Midbrain (tissue), 1 donor: ENCODE measurements at regions not wholly inside any gene's neighbourhood (a gene's known extent, or its start where the extent isn't known, plus 50 kb on each side); places are given as distances from the start of the nearest gene placed in this dataset.
"Not testable (repeated sequence)": the region's sequence is repeated elsewhere in the genome, so short reads cannot be mapped to it uniquely, and the experiment has no call there.

Source experiments
- DNase-seq: peaks from one replicate; lab custom pipeline; 2025; lab: John Stamatoyannopoulos, UW

DNA sequence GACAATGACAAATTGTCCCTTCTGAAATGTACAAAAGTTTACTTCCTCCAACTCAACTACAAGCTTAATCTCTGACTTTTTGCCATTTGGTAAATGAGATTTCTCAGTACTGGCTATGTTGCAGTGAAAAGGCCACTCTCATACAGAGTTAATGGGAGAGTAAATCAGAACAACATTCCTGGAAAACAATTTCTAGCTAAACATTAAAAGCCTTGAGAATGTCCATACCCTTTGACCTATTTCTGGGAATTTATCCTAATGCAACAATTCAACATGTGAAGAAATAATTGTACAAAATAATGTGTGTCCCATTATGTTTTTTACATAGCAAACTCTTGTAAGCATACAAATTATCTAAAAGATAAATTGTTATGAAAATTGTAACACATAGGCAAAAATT lies 56.3 kb upstream of the SPEF2 start:
- no peak for DNase-seq

DNA sequence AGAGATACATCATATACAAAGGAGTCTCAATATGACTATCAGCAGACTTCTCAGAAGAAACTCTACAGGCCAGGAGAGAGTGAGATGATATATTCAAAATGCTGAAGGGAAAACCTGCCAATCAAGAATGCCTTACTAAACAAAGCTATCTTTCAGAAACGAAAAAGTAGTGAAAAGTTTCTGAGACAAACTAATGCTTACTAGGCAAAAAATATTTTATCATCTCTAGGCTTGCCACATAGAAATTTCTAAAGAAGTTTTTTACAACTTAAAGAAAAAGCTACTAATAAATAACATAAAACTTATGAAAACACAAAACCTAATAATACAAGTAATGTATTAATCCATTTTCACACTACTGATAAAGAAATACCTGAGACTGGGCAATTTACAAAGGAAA lies 59.9 kb upstream of the SPEF2 start:
- no peak for DNase-seq

DNA sequence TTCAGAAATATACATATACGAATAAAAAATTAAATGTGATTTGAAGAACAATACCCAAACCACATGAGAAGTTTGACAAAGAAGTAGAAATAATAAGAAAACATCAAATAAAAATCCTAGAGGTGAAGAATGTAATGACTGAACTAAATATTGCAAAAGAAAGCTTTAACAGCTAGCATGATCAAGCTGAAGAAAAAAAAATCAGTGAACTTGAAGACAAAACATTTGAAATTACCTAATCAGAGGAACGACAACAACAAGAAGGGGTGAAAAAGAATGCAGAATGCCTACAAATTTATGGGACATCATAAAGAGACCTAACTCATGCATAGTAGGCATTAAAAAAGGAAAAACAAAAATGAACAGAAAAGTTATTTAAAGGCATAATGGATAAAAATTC lies 60.5 kb upstream of the SPEF2 start:
- no peak for DNase-seq

DNA sequence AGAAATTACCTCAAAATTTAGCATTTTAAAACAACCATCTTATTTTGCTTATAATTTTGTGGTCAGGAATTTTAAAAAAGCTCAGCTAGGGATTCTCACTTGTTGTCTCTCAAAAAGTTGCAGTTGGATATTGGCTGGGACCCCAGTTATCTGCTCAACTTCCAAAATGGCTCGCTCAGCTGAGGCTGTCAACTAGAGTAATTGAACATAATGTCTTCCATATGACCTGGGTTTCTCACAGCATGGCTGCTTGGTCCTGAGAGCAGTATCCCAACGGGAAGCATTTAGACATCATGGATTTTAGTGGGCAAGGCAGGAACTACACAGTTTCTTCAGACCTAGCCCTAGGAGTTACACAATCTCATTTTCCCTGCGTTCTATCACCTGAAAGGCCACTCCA lies 63.6 kb upstream of the SPEF2 start:
- no peak for DNase-seq

DNA sequence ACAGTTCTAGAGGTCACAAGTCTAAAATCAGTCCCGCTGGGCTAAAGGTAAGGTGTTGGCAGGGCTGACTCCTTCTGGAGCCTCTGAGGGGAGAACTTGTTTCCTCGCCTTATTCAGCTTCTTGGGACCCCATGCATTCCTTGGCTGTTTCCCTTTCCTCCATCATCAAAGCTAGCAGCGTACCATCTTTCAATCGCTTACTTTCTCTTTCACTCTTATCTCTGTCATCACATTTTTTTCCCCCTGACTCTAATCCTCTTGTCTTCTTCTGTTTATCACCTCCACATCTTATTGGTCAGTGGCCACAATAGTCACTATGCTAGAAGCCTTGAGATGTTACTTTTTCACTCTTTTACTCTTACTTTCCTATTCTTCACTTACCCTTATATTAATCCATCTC lies 72.5 kb upstream of the SPEF2 start:
- no peak for DNase-seq

DNA sequence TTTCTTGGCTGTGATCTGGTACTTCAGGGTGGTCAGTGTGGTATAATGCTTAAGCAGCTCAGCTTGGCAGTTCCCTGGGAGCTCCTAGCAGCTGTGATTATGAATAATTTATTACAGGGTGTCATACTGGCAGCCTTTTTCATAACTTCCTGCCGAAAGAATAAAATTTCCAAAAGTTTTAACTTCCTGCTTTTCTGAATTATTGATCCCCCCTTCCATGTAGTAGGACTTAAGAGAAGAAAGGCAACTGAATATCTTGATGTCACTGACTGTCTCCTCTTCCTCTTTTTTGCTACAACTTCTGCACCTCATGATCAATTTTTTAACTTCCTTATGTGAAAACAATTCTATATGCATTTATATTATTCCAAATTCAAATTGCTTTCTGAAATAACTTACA lies 74.3 kb upstream of the SPEF2 start:
- DNase-seq: no peak

- no peak for DNase-seq
These were observed 77.7 kb upstream of the SPEF2 start for GRCh38 chr5:35540002-35540401.

GRCh38 chr5:35538198-35538931 lies 79.3 kb upstream of the SPEF2 start:
- DNase-seq: no peak

- DNase-seq: no peak
These were observed 84.5 kb upstream of the SPEF2 start for GRCh38 chr5:35533156-35533555.

DNA sequence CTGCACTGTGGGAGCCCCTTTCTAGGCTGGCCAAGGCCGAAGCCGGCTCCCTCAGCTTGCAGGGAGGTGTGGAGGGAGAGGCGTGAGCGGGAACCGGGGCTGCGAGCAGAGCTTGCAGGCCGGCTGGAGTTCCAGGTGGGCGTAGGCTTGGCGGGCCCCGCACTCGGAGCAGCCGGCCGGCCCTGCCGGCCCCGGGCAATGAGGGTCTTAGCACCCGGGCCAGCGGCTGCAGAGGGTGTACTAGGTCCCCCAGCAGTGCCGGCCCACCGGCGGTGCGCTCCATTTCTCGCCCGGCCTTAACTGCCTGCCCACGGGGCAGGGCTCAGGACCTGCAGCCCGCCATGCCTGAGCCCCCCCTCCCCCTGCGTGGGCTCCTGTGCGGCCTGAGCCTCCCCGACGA lies 86.1 kb upstream of the SPEF2 start:
- not testable (repeated sequence) for DNase-seq

DNA sequence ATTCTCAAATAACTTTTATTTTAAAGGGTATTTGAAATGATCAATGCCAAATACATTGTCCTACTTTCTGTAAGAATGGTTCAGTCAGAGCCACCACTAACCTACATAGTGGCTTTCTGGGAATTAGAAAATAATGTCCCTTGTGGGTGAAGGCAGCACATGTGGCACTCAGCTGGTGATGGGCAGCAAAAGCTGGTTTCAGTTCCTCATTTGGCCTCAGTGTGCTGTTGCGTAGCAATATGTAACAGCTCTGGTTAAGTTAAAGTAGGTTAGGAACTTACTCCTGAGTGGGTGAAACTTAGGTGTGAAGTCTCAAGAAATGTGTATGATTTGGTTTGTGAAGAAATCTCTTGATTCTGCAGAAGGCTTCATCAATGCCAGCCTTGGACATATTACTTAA lies 99.6 kb upstream of the SPEF2 start:
- DNase-seq: no peak

DNA sequence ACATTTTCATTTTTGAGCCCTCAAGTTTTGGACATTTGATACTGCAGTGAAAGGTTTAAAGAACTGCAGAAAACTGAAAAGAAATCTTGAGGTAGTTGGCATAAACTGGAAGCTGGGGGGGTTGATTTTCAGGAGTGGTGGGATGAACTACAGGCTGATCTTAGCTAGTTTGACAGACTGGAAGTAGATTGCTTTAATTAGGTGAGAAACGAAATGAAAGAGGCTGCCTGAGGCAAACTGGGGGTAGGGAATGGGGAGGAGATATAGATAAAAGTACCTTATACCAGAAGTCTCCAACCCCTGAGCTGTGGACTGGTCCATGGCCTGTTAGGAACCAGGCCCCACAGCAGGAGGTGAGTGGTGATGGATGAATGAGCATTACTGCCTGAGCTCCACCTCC lies 101.4 kb upstream of the SPEF2 start:
- DNase-seq: no peak

GRCh38 chr5:35513612-35514011 lies 104.1 kb upstream of the SPEF2 start:
- no peak for DNase-seq

DNA sequence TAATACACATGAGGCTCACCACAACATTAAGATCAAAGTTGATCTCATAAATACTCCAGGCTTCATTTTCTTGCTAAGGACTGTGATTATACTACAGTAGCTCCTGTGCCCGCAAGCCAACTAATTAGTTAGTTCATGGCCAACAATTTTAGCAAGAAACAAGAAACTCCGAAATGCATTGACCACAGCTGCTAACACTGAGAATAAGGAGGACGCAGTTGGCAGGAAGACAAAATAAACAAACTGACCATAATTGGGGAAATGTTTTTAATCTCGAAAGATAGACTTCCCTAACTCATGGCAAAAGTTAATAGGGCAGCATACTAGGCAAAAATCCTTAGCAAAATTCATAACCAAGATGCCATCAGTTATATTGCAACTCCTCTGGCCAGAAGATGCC lies 115.5 kb upstream of the SPEF2 start:
- DNase-seq: no peak

DNA sequence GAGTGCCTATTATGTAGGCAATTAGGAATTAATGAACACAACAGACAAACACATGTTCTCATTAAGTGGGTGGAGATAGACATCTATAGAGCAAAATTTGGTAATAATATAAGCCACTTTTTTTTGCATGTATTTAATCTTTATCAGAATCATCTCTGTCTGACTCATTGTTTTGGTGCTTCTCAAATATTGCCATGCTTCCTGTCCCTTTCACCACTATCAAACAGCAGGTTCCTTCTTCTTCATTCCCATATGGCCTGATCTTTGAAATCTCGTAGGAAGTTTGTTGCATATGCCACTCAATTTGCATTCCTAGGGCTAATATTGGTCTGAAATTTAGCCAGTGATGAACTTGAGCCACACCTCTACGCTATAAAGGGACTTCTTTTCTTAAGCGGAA lies 128.9 kb upstream of the SPEF2 start:
- DNase-seq: no peak

GRCh38 chr5:35488055-35488454 lies 129.6 kb upstream of the SPEF2 start:
- no peak for DNase-seq

DNA sequence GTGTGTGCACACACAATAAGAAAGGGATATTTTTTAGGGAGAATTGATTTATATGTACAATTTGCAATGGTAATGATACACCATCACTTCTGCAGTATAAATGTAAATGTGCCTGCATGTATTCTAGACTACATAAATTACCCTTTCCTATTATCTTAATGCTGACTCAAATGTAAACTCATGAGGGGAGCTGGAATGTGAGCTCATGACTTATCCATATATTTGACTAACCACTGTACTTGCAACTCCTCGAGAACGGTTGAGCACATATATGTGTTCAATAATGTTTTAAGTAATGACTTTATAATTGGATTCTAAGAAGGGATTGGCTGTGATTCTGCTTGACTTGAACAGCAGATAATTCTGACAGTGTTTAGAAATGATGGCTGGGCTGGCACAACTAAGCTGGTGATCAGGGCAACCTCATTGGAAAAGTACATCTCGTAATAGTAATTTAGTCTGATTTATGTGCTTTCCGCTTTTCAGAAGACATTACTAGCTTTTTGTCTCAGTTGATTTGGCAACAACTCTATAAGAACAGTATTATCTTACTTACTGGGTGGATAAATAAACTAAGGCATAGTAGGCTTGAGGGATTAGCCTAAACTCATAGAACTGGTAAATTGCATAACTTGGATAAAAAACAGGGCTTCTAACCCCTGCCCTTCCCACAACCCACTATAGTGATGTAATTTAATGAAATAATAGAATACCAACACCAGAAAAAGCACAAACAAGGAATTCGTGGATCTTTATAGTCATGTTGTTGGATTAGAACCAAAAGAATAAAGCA lies 130.2 kb upstream of the SPEF2 start:
- DNase-seq: no peak

DNA sequence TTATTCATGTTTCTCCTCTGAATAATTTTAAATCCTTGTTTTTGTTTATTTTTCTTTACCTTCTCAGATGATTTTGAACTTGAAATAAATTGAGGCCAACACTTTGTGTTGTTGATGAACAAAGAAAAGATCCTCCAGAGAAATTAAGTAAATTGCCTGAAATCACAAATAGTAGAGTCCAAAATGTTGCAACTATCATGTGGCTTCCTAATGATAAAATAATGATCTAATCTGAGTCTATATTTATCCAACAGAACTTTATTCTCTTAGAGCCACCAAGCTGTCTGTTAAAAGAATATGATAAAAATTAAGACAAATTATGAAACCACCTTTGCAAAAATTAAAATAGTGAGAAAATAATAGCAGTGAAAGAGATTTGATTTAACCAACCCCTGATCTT lies 132.2 kb upstream of the SPEF2 start:
- no peak for DNase-seq

DNA sequence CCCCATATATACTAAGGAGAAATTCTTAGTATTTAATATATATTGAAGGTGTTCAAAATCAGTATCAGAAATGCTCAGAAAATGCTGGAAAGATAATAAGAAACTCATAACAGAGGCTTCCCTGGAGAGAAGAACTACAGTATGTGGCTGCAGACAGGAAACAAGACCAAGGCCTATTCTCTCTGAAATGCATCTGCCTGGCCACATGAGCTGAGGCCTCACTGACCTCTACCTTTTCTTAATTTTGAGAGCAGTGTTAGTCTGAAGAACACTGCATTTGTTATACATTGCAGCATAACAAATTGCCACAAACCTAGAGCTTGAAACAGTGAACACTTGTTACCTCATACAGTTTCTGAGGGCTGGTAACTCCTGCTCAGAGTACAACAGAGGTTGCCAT lies 133.4 kb upstream of the SPEF2 start:
- DNase-seq: no peak

DNA sequence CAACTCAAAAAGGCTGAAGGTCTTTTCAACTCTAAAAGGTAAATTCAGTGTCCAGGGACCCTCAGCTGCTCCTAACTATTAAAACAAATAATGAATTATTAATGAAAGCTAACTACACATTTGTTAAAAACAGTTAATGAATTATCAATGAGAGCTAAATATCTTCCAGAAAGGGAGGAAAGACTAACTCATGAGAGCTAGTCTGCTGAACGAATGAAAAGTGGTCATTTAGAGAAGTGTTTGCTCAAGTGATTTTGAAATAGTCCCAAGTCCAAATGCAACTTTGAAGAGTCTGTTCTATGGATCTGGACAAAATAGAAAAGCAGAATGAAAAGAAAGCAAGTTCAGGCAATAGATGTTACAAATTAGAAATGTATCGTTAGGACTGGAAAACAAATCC lies 133.9 kb upstream of the SPEF2 start:
- DNase-seq: no peak

GRCh38 chr5:35483191-35483590 lies 134.5 kb upstream of the SPEF2 start:
- no peak for DNase-seq

GRCh38 chr5:35482167-35482755 lies 135.4 kb upstream of the SPEF2 start:
- DNase-seq: no peak
